A549 (cell line): ENCODE measurements at regions not wholly inside any gene's neighbourhood (a gene's known extent, or its start where the extent isn't known, plus 50 kb on each side); places are given as distances from the start of the nearest gene placed in this dataset.

Experiments used
- BHLHE40 ChIP-seq: IDR thresholded peaks from 2 replicates; pipeline ENCODE4 v1.6.1; 2012; ENCODE audit warnings: low read depth, low read length, inconsistent platforms
- CTCF ChIP-seq: fragments of >200 bp; sonication (Bioruptor Twin); formaldehyde crosslinking; IDR thresholded peaks from 3 replicates; pipeline ENCODE4 v1.5.1; 2016
- RCOR1 ChIP-seq: fragments of 150-350 bp; IDR thresholded peaks from 2 replicates; pipeline ENCODE4 v1.6.1; 2014; ENCODE audit warnings: antibody characterized with exemption, low read length, low read depth
- TFCP2L1 ChIP-seq: fragments of 250-450 bp; sonication (Bioruptor Pico); IDR thresholded peaks from 2 replicates; pipeline ENCODE4 v1.5.0; 2021; ENCODE audit warnings: mild to moderate bottlenecking

GRCh38 chr2:217189131-217189530 is 329.3 kb upstream of the TNP1 start:
- TF ChIP-seq TFCP2L1 (CRISPR knock-in tag) (no peak), CTCF (no peak), RCOR1 (no peak), BHLHE40 (no peak)
